HFFc6 (cell line): ENCODE measurements at regions not wholly inside any gene's neighbourhood (a gene's known extent, or its start where the extent isn't known, plus 50 kb on each side); places are given as distances from the start of the nearest gene placed in this dataset.
"Not testable (repeated sequence)": the region's sequence is repeated elsewhere in the genome, so short reads cannot be mapped to it uniquely, and the experiment has no call there.

Source experiments
- DNase-seq: peaks from one replicate; pipeline ENCODE4 v3.0.0-alpha.2; 2018
- H3K27ac Mint-ChIP-seq: 2 replicates; pipeline ENCODE4 v1.8.0; 2020; ENCODE audit warnings: mild to moderate bottlenecking, mixed read lengths
- H3K27me3 Mint-ChIP-seq: 2 replicates; pipeline ENCODE4 v1.8.0; 2021; ENCODE audit warnings: mild to moderate bottlenecking, moderate library complexity, mixed read lengths; ENCODE audit not compliant: insufficient read depth
- H3K36me3 Mint-ChIP-seq: 2 replicates; pipeline ENCODE4 v1.8.0; 2021; ENCODE audit warnings: low read depth, mixed read lengths
- H3K4me1 Mint-ChIP-seq: 2 replicates; pipeline ENCODE4 v1.8.0; 2020; ENCODE audit warnings: low read depth, mixed read lengths
- H3K4me3 Mint-ChIP-seq: 2 replicates; pipeline ENCODE4 v1.8.0; 2020; ENCODE audit warnings: mild to moderate bottlenecking, moderate library complexity, mixed read lengths
- H3K9me3 Mint-ChIP-seq: 2 replicates; pipeline ENCODE4 v1.8.0; 2020; ENCODE audit warnings: mild to moderate bottlenecking, mixed read lengths
- TF ChIP-seq, protein P1 (sequence below): fragments of 200-600 bp; sonication (generic); IDR thresholded peaks from 2 replicates; pipeline ENCODE4 v1.5.0; 2021; ENCODE audit warnings: antibody characterized with exemption, mild to moderate bottlenecking

DNA sequence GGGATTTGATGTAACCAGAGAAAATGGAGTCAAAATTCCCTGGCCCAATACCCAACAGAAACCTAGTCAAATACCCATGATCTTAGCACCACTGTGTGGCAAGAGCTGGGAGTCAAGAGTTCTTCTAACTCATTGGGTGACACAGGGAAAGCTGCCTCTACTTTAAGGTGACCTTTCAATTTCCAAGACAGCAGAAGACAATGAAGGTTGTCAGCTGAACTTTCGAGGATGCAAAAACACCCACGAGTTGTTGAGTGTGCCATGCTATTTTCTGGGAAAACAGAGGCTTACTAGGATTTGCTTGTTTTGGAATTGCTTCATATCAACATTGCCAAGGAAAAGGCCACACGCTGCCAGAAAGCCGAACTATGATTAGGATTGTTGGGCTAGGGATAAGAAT lies 61.6 kb upstream of the CYRIA start:
- TF ChIP-seq, protein P1, sequence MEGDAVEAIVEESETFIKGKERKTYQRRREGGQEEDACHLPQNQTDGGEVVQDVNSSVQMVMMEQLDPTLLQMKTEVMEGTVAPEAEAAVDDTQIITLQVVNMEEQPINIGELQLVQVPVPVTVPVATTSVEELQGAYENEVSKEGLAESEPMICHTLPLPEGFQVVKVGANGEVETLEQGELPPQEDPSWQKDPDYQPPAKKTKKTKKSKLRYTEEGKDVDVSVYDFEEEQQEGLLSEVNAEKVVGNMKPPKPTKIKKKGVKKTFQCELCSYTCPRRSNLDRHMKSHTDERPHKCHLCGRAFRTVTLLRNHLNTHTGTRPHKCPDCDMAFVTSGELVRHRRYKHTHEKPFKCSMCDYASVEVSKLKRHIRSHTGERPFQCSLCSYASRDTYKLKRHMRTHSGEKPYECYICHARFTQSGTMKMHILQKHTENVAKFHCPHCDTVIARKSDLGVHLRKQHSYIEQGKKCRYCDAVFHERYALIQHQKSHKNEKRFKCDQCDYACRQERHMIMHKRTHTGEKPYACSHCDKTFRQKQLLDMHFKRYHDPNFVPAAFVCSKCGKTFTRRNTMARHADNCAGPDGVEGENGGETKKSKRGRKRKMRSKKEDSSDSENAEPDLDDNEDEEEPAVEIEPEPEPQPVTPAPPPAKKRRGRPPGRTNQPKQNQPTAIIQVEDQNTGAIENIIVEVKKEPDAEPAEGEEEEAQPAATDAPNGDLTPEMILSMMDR, result no peak
- DNase-seq, result no peak
- Mint-ChIP-seq H3K27me3 (no peaks in the 10 kb centered on the region), H3K27ac (no peak overlapping the region), H3K36me3 (no peaks in the 10 kb centered on the region), H3K4me3 (no peak overlapping the region), H3K9me3 (peaks cover 49% of the 10 kb centered on the region), H3K4me1 (no peaks in the 10 kb centered on the region)

DNA sequence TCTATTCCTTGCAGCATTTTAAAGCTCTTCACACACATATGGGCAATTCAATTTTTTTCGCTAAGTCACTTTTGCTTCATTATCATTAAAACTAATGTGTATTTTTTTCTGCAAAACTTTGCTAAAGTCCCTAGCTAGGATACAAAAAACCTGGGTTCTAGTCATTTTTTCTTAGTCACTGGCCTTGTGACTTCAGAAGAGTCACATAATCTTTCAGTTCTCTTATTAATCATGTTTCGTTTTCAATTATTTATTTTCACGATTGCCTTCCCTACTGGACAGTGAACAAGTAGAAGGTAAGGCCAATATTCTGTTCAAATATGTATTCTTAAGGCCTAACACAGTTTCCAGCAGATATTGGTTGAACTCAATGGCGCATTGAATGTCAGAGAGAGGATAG lies 60.9 kb upstream of the CYRIA start:
- no peaks in the 10 kb centered on the region for H3K27me3 Mint-ChIP-seq
- H3K4me1 Mint-ChIP-seq, result no peaks in the 10 kb centered on the region
- TF ChIP-seq, protein P1, result no peak
- no peaks in the 10 kb centered on the region for H3K36me3 Mint-ChIP-seq
- no peak for DNase-seq
- peaks cover 42% of the 10 kb centered on the region for H3K9me3 Mint-ChIP-seq
- H3K27ac Mint-ChIP-seq, result no peak overlapping the region
- no peak overlapping the region for H3K4me3 Mint-ChIP-seq

DNA sequence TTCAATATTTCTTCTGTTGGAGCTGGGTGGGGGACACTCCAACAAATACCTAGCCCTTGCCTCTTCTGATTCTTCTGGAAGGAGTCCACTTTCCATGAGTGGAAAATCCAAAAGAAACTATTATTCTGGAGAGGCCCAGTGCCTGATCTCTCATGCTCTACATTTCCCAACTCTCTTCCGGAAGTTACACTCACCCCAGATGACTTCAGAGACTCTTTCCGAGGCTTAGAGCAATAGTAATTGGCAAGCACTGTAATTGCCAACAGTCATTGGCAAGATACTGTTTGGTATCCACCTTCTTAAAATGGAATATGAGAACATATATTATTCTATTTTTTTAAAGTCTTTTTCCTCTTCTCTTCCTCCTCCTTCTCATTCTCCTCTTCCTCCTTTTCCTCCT lies 60.5 kb upstream of the CYRIA start:
- TF ChIP-seq, protein P1, result no peak
- no peak for DNase-seq
- Mint-ChIP-seq H3K27ac (no peak overlapping the region), H3K27me3 (no peaks in the 10 kb centered on the region), H3K4me3 (no peak overlapping the region), H3K4me1 (no peaks in the 10 kb centered on the region), H3K9me3 (peaks cover 41% of the 10 kb centered on the region), H3K36me3 (no peaks in the 10 kb centered on the region)

DNA sequence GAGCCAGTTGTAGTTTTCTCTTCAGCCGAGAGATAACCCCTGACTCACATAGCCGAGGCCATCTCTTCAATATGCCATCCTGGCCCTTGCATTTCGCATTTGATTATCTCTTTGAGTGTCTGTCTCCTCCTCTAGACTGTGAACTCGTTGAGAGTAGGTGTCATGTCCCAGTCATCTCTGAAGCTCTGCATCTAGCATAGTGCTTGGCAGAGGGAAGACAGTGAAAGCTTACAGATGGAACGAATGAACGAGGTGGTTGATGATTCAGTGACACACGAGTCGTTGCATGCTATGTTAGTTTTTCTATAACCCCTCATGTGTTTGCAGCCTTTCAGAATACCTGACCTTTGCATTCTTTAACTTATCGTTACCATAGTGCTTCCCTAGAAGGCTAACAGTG lies 59.9 kb upstream of the CYRIA start:
- Mint-ChIP-seq H3K4me1 (no peaks in the 10 kb centered on the region), H3K36me3 (no peaks in the 10 kb centered on the region), H3K27me3 (no peaks in the 10 kb centered on the region), H3K27ac (no peak overlapping the region), H3K4me3 (no peak overlapping the region), H3K9me3 (peaks cover 46% of the 10 kb centered on the region)
- TF ChIP-seq, protein P1, result no peak
- DNase-seq, result no peak

DNA sequence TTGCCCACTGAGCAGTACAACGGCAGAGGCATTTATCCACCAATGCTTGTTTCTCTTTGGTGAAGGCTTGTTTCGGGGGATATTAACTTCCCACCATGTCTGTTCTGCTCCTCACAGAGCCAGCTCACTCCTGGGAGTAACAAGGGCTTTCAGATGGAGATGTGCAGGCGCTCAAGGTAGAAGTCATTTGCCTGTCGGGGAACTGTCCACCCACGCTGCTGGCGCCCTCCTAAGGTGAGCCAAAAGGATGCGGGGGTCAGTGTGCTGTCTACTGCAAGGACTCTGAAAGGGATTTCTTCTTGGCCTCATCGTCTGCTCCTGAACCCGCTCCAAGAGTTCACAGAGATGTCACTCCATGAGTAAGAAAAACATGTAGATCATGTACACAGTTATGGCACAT lies 57.0 kb upstream of the CYRIA start:
- TF ChIP-seq, protein P1, result no peak
- Mint-ChIP-seq H3K27me3 (no peaks in the 10 kb centered on the region), H3K36me3 (no peaks in the 10 kb centered on the region), H3K4me1 (no peaks in the 10 kb centered on the region), H3K9me3 (peaks cover 49% of the 10 kb centered on the region), H3K27ac (no peak overlapping the region), H3K4me3 (no peak overlapping the region)
- DNase-seq, result no peak

DNA sequence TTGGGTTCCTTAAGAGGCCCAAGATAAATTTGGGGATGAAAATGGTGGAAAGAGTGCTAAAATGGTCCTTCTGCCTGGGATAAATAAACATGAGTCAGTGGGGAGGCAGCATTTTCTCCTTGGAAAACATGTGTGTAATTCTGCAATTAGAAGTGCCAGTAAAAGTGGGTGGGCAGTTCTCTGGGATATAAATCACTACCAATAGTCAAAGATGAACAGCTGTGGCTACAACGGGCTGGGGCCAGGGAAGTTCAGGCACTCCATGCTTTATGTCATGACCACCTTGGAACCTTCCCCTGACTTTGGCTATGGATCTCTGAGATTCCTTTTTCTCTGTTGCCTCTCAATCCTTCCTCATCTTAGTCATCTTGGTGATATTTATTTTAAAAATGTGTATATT lies 56.5 kb upstream of the CYRIA start:
- no peak overlapping the region for H3K27ac Mint-ChIP-seq
- TF ChIP-seq, protein P1, result no peak
- H3K4me1 Mint-ChIP-seq, result no peaks in the 10 kb centered on the region
- H3K4me3 Mint-ChIP-seq, result no peak overlapping the region
- DNase-seq, result no peak
- H3K36me3 Mint-ChIP-seq, result no peaks in the 10 kb centered on the region
- peaks cover 54% of the 10 kb centered on the region for H3K9me3 Mint-ChIP-seq
- H3K27me3 Mint-ChIP-seq, result no peaks in the 10 kb centered on the region

GRCh38 chr2:16721529-16721928 lies 55.9 kb upstream of the CYRIA start:
- not testable (repeated sequence) for H3K4me1 Mint-ChIP-seq, H3K27me3 Mint-ChIP-seq, H3K27ac Mint-ChIP-seq, H3K36me3 Mint-ChIP-seq, H3K4me3 Mint-ChIP-seq, DNase-seq
- H3K9me3 Mint-ChIP-seq, result peaks cover 50% of the 10 kb centered on the region

GRCh38 chr2:16720737-16721136 lies 55.1 kb upstream of the CYRIA start:
- not testable (repeated sequence) for H3K27me3 Mint-ChIP-seq, H3K27ac Mint-ChIP-seq, H3K4me3 Mint-ChIP-seq, H3K4me1 Mint-ChIP-seq, H3K36me3 Mint-ChIP-seq, DNase-seq
- H3K9me3 Mint-ChIP-seq, result peaks cover 48% of the 10 kb centered on the region
